IPS-NIHi7 (cell line): ENCODE measurements at regions not wholly inside any gene's neighbourhood (a gene's known extent, or its start where the extent isn't known, plus 50 kb on each side); places are given as distances from the start of the nearest gene placed in this dataset.
A peak's percentile ranks its signal among the peaks of the same experiment; 100 is the strongest.

Experiments used
- DNase-seq: peaks from one replicate; pipeline ENCODE4 v3.0.0; 2012; ENCODE audit warnings: mixed read lengths; ENCODE audit errors: extremely low spot score

- no peak for DNase-seq
Measured at GRCh38 chr7:144975882-144976281, 140.0 kb upstream of the TPK1 start.

GRCh38 chr7:144969787-144970186, 133.9 kb upstream of the TPK1 start:
- no peak for DNase-seq

GRCh38 chr7:144960763-144961162, 124.9 kb upstream of the TPK1 start:
- no peak for DNase-seq

GRCh38 chr7:144957998-144958397, 122.1 kb upstream of the TPK1 start:
- DNase-seq = peak; percentile 18

GRCh38 chr7:144955422-144955821, 119.6 kb upstream of the TPK1 start:
- no peak for DNase-seq

GRCh38 chr7:144941127-144941526, 105.3 kb upstream of the TPK1 start:
- peak; percentile 73 for DNase-seq

- no peak for DNase-seq
Measured at GRCh38 chr7:144937199-144937598, 101.3 kb upstream of the TPK1 start.

GRCh38 chr7:144936314-144936713, 100.5 kb upstream of the TPK1 start:
- no peak for DNase-seq

- no peak for DNase-seq
Measured at GRCh38 chr7:144910411-144910810, 74.6 kb upstream of the TPK1 start.

GRCh38 chr7:144908943-144909556, 73.2 kb upstream of the TPK1 start:
- DNase-seq = no peak

GRCh38 chr7:144908324-144908723, 72.5 kb upstream of the TPK1 start:
- no peak for DNase-seq

- no peak for DNase-seq
Measured at GRCh38 chr7:144907577-144907976, 71.7 kb upstream of the TPK1 start.

- DNase-seq = no peak
Measured at GRCh38 chr7:144903201-144903600, 67.3 kb upstream of the TPK1 start.

GRCh38 chr7:144892761-144893160, 56.9 kb upstream of the TPK1 start:
- DNase-seq = no peak
